K562 (cell line): ENCODE measurements at regions not wholly inside any gene's neighbourhood (a gene's known extent, or its start where the extent isn't known, plus 50 kb on each side); places are given as distances from the start of the nearest gene placed in this dataset.

Experiments used
- ATAC-seq: fragments of 200-7000 bp; cut with Tn5 transposase; 3 replicates; pipeline ENCODE4 v1.9.1; 2020; ENCODE audit warnings: moderate library complexity
- BruUV-seq: library from RNA; stranded (reverse); fragments of 400-500 nt; replicated peaks from 2 replicates; lab custom pipeline; 2021; lab: Mats Ljungman, UMichigan
- CTCF ChIA-PET: fragments of 300-600 bp; formaldehyde crosslinking; extraction: SDS; loops from one replicate; lab custom pipeline; 2021; ENCODE audit warnings: low intra/inter-chr PET ratio; lab: Yijun Ruan, JAX
- POLR2A ChIA-PET: fragments of 300-600, 350-650 bp; sonication (Branson Sonifier 250); formaldehyde crosslinking; extraction: SDS; loops from one replicate; lab custom pipeline; 2021; ENCODE audit warnings: antibody characterized with exemption, inconsistent platforms; lab: Yijun Ruan, JAX
- DNase-seq, 4 experiments: peaks; one replicate each; pipeline versions ENCODE4 v3.0.0 to v3.0.0-alpha.2; 2011 to 2018; ENCODE audit warnings: low spot score in 3 of 4, mixed read lengths in 3 of 4; ENCODE audit errors: extremely low read depth in 1 of 4
- FAIRE-seq: peaks from 2 replicates; lab custom pipeline; 2011; peaks lifted over from hg19 to GRCh38; lab: Jason Lieb, UNC
- H2AFZ ChIP-seq: 2 replicates; pipeline ENCODE4 v1.6.0; 2011; ENCODE audit warnings: low read depth, low read length, control low read depth, inconsistent platforms
- H3K27ac ChIP-seq: fragments of 200-600 bp; 3 replicates; pipeline ENCODE4 v1.8.0; 2011; ENCODE audit warnings: low read depth, mild to moderate bottlenecking, control low read depth, inconsistent platforms, low read length, moderate library complexity, mixed read lengths; ENCODE audit errors: extremely low read depth
- H3K27me3 ChIP-seq, 2 experiments: fragments of 300-600 bp in 1 of 2; 2 replicates in 1 of 2; 3 replicates in 1 of 2; pipeline versions ENCODE4 v1.6.0 to v1.8.0; 2011; ENCODE audit warnings: inconsistent platforms in 2 of 2, low read length in 2 of 2, mild to moderate bottlenecking in 1 of 2, mixed read lengths in 1 of 2, moderate library complexity in 1 of 2; ENCODE audit not compliant: control insufficient read depth in 2 of 2, insufficient read depth in 2 of 2
- H3K36me3 ChIP-seq: fragments of 300-600 bp; 3 replicates; pipeline ENCODE4 v1.8.0; 2011; ENCODE audit warnings: mild to moderate bottlenecking, low read length, inconsistent platforms; ENCODE audit not compliant: control insufficient read depth, insufficient read depth
- H3K4me1 ChIP-seq, 2 experiments: fragments of 200-600 bp in 1 of 2; replicated peaks in 1 of 2; 2 replicates in 1 of 2; 3 replicates in 1 of 2; pipeline versions ENCODE4 v1.5.1 to v1.8.0; 2011; ENCODE audit warnings: inconsistent platforms in 2 of 2, low read length in 2 of 2, mild to moderate bottlenecking in 1 of 2, mixed read lengths in 1 of 2, moderate library complexity in 1 of 2; ENCODE audit not compliant: control insufficient read depth in 2 of 2, insufficient read depth in 2 of 2
- H3K4me2 ChIP-seq: 2 replicates; pipeline ENCODE4 v1.6.1; 2011; ENCODE audit warnings: low read length, control low read depth, inconsistent platforms, mixed read lengths; ENCODE audit not compliant: insufficient read depth
- H3K4me3 ChIP-seq: fragments of 200-600 bp; sonication (generic), shearing (Covaris generic); 2 replicates; pipeline ENCODE4 v1.5.1; 2016; ENCODE audit warnings: control low read depth, inconsistent platforms
- H3K79me2 ChIP-seq: fragments of 200-600 bp; 3 replicates; pipeline ENCODE4 v1.8.0; 2011; ENCODE audit warnings: low read length, inconsistent platforms; ENCODE audit not compliant: control insufficient read depth, insufficient read depth
- H3K9ac ChIP-seq, 2 experiments: 2 replicates each; pipeline versions ENCODE4 v1.6.0 to v1.6.1; 2011; ENCODE audit warnings: low read depth in 2 of 2, low read length in 2 of 2, control low read depth in 1 of 2, inconsistent platforms in 1 of 2, mild to moderate bottlenecking in 1 of 2, mixed read lengths in 1 of 2; ENCODE audit not compliant: insufficient read depth in 1 of 2
- H3K9me1 ChIP-seq: one replicate; pipeline ENCODE4 v1.6.0; 2011; ENCODE audit warnings: inconsistent platforms, mild to moderate bottlenecking, low read length, moderate library complexity; ENCODE audit not compliant: control insufficient read depth, insufficient read depth
- H3K9me3 ChIP-seq: replicated peaks from 2 replicates; pipeline ENCODE4 v1.5.1; 2011; ENCODE audit warnings: low read depth, low read length, inconsistent platforms; ENCODE audit not compliant: control insufficient read depth, insufficient read depth
- H4K20me1 ChIP-seq: replicated peaks from 2 replicates; pipeline ENCODE4 v1.6.1; 2011; ENCODE audit warnings: low read length, inconsistent platforms, mixed read lengths; ENCODE audit not compliant: control insufficient read depth, insufficient read depth
- ATF7 ChIP-seq: fragments of 450-650 bp; IDR thresholded peaks from 2 replicates; pipeline ENCODE4 v1.7.1; 2014; ENCODE audit warnings: mild to moderate bottlenecking, moderate library complexity
- CHCHD3 ChIP-seq: fragments of 250-450 bp; sonication (Bioruptor Pico); IDR thresholded peaks from 2 replicates; pipeline ENCODE4 v2.1.2; 2022; ENCODE audit warnings: mild to moderate bottlenecking
- KDM5B ChIP-seq: fragments of 200-600 bp; sonication (generic); IDR thresholded peaks from 2 replicates; pipeline ENCODE4 v1.6.1; 2012; ENCODE audit warnings: low read depth, mild to moderate bottlenecking, moderate library complexity, low read length, control low read depth, inconsistent platforms; ENCODE audit not compliant: insufficient replicate concordance
- RBM34 ChIP-seq: fragments of 200-400 bp; formaldehyde crosslinking; IDR thresholded peaks from 2 replicates; pipeline ENCODE4 v1.6.1; 2018; ENCODE audit warnings: low read length, borderline replicate concordance; ENCODE audit not compliant: insufficient read depth
- SMARCA4 ChIP-seq: fragments of 450-650 bp; IDR thresholded peaks from 2 replicates; pipeline ENCODE4 v1.6.1; 2016
- ZNF146 ChIP-seq: IDR thresholded peaks from one replicate; pipeline ENCODE4 v1.6.1; 2018; ENCODE audit warnings: missing compliant biosample characterization; ENCODE audit not compliant: unreplicated experiment
- ZNF24 ChIP-seq: fragments of 450-650 bp; IDR thresholded peaks from 2 replicates; pipeline ENCODE4 v1.6.1; 2016
- ZNF668 ChIP-seq: fragments of 250-450 bp; sonication (Bioruptor Pico); IDR thresholded peaks from 2 replicates; pipeline ENCODE4 v1.8.0; 2022; ENCODE audit warnings: mild to moderate bottlenecking, inconsistent platforms
- WGBS: fragments of 100-300 bp; shearing (Covaris generic); methylation state at CpG from one replicate; pipeline ENCODE4 v1.1.6; 2016; ENCODE audit warnings: low coverage, mixed read lengths; ENCODE audit not compliant: insufficient coverage; ENCODE audit errors: missing lambda C conversion rate; 5-methylcytosine and 5-hydroxymethylcytosine counted together
- in situ Hi-C: fragments of 300-500 bp; cut with MboI; formaldehyde crosslinking; loops from 4 replicates; pipeline ENCODE4 v1.15.0; 2018; ENCODE audit warnings: inconsistent platforms, mixed read lengths
- intact Hi-C: fragments of 100-400 bp; cut with micrococcal nuclease; formaldehyde crosslinking; loops from 2 replicates; pipeline ENCODE4 v1.14.2; 2022
- TF ChIP-seq, protein P1 (sequence below), 2 experiments: fragments of 450-650 bp in 1 of 2; sonication (generic) in 1 of 2; formaldehyde crosslinking in 1 of 2; IDR thresholded peaks in 1 of 2; conservative IDR thresholded peaks in 1 of 2; 2 replicates each; pipeline versions ENCODE4 v1.6.1 to v1.8.1; 2016 to 2023; ENCODE audit warnings: mild to moderate bottlenecking in 2 of 2, moderate library complexity in 2 of 2, inconsistent platforms in 1 of 2, missing genetic modification reagents in 1 of 2
- TF ChIP-seq, protein P2 (sequence below): fragments of 200-800 bp; sonication (Bioruptor generic); IDR thresholded peaks from 2 replicates; pipeline ENCODE4 v1.6.1; 2017; ENCODE audit warnings: missing genetic modification characterization, missing compliant biosample characterization

DNA sequence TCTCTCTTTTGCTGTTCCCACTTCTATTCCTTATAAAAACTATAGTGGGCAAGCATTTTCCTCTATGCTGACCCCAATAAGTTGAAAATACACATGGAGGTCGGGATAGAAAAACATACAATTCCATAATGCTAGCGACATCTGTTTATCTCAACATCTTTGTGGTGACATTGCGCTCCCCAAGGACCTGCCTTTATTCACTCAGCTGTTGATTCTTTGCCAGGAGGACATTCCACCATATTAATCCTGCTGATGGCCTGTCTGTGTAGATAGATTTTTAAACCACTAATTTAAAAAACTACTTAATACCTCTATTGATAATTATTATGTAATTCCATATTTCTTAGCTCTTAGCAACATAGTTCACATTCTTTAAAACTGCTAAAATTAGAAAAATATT, 555.3 kb upstream of the MAP3K7 start (continued):
- TF ChIP-seq ZNF146 (CRISPR knock-in tag), result no peak
- no peak for TF ChIP-seq RBM34

DNA sequence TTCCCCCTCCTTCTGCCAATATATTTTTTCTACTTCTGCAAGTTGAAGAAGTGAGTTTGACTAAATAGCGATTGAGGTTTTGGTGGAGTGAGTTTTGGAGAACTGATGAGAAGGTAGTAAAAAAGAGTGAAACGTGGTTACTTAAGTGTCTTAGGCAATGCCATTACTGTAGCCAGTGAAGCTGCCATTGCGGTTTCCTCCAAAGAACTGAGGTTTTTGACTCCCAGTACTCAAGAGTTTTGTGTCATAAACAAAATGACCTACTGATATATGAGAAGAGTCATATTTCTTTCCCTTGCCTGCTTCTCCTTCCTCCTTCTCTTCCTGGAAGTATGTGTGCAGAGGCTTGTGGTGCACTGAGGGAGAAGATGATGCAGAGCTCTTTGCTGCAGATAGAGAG, 554.5 kb upstream of the MAP3K7 start:
- DNase-seq, result no peak
- Histone ChIP-seq H3K9ac (no peak overlapping the region), H3K9me3 (no peaks in the 10 kb centered on the region), H2AFZ (no peak overlapping the region), H3K4me2 (no peak overlapping the region), H3K27ac (no peak overlapping the region), H3K4me3 (no peak overlapping the region), H3K4me1 (no peaks in the 10 kb centered on the region), H4K20me1 (no peaks in the 10 kb centered on the region), H3K27me3 (no peaks in the 10 kb centered on the region), H3K36me3 (no peaks in the 10 kb centered on the region), H3K79me2 (no peaks in the 10 kb centered on the region), H3K9me1 (no peaks in the 10 kb centered on the region)
- ChIA-PET POLR2A (interaction anchor here (0.8 kb wide), 1 partner anchor 36 kb away, joined by 3 read pairs; no protein-coding TSS in a partner anchor), CTCF (no interaction called here)
- in situ Hi-C loops, result no loop called here
- ATAC-seq, result no peak
- TF ChIP-seq ZNF668 (CRISPR knock-in tag), result no peak
- TF ChIP-seq ZNF24, result no peak
- no peak for FAIRE-seq
- WGBS, result 5% methylated on average over 3 of the region's 3 CpGs
- BruUV-seq, result no TSS peak
- intact Hi-C loops, result no loop called here

- no peaks in the 10 kb centered on the region for H3K36me3 ChIP-seq
- H3K4me1 ChIP-seq, result no peaks in the 10 kb centered on the region
- no peaks in the 10 kb centered on the region for H3K9me3 ChIP-seq
- H3K27me3 ChIP-seq, result no peaks in the 10 kb centered on the region
- H3K4me2 ChIP-seq, result no peak overlapping the region
- no peaks in the 10 kb centered on the region for H3K9me1 ChIP-seq
- no peak overlapping the region for H2AFZ ChIP-seq
- CTCF ChIA-PET, result no interaction called here
- POLR2A ChIA-PET, result no interaction called here
- DNase-seq, result no peak
- no peak overlapping the region for H3K27ac ChIP-seq
- H3K4me3 ChIP-seq, result no peak overlapping the region
- intact Hi-C loops (no loop called here), in situ Hi-C loops (no loop called here)
- 0% methylated on average over 2 of the region's 2 CpGs for WGBS
- FAIRE-seq, result no peak
- no peaks in the 10 kb centered on the region for H4K20me1 ChIP-seq
- no peak for ATAC-seq
- TF ChIP-seq SMARCA4 (no peak), ZNF24 (no peak), ATF7 (no peak), CHCHD3 (CRISPR knock-in tag) (no peak), KDM5B (no peak)
- TF ChIP-seq, protein P1, sequence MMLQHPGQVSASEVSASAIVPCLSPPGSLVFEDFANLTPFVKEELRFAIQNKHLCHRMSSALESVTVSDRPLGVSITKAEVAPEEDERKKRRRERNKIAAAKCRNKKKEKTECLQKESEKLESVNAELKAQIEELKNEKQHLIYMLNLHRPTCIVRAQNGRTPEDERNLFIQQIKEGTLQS (IDR thresholded peaks at IDR 0.05), result no peak
- TF ChIP-seq, protein P1 (CRISPR knock-in tag; conservative IDR thresholded peaks at IDR 0.05), result no peak
- TF ChIP-seq, protein P2, sequence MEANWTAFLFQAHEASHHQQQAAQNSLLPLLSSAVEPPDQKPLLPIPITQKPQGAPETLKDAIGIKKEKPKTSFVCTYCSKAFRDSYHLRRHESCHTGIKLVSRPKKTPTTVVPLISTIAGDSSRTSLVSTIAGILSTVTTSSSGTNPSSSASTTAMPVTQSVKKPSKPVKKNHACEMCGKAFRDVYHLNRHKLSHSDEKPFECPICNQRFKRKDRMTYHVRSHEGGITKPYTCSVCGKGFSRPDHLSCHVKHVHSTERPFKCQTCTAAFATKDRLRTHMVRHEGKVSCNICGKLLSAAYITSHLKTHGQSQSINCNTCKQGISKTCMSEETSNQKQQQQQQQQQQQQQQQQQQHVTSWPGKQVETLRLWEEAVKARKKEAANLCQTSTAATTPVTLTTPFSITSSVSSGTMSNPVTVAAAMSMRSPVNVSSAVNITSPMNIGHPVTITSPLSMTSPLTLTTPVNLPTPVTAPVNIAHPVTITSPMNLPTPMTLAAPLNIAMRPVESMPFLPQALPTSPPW (CRISPR knock-in tag), result no peak
- BruUV-seq, result no TSS peak
- no peak overlapping the region for H3K9ac ChIP-seq
- no peaks in the 10 kb centered on the region for H3K79me2 ChIP-seq
These were observed 553.6 kb upstream of the MAP3K7 start for GRCh38 chr6:91140449-91140848.
